OCI-LY3 (cell line): ENCODE measurements at regions not wholly inside any gene's neighbourhood (a gene's known extent, or its start where the extent isn't known, plus 50 kb on each side); places are given as distances from the start of the nearest gene placed in this dataset.

ENCODE experiments used
- CTCF ChIP-seq: fragments of 200-600, 300-600 bp; sonication (generic); IDR thresholded peaks from 2 replicates; pipeline ENCODE4 v1.5.1; 2014; ENCODE audit warnings: antibody characterized with exemption, low read length, low read depth
- EZH2phosphoT487 ChIP-seq: fragments of 200-600 bp; shearing (Covaris generic); IDR thresholded peaks from 2 replicates; pipeline ENCODE4 v1.6.1; 2018; ENCODE audit warnings: antibody characterized with exemption, mixed run types, low read depth

DNA sequence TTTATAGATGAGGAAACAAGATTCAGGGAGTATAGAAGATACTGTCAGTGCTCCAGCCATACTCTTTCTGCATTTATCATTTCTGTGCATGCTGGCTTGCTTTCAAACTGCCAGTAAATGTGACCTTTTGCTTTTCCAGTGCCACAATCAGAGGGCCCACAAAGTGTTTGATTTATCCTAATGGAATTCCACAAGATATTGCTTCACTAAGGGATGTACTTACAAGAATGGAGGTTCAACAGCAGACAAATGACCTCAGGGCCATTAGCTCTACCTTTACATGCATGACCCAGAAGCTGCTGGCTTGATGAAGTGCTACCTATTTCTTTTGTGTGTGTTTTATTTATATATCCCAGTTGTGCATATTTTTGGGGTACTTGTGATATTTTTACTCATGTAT is 171.5 kb upstream of the GRIK2 start:
- TF ChIP-seq CTCF (no peak), EZH2phosphoT487 (no peak)
